HK-2 (cell line): ENCODE measurements at regions not wholly inside any gene's neighbourhood (a gene's known extent, or its start where the extent isn't known, plus 50 kb on each side); places are given as distances from the start of the nearest gene placed in this dataset.

Experiments used
- DNase-seq: peaks from one replicate; pipeline ENCODE4 v3.0.0-alpha.2; 2018; ENCODE audit not compliant: unreplicated experiment

- no peak for DNase-seq
Measured at GRCh38 chr14:83988275-83988674, 1541.7 kb upstream of the FLRT2 start.

GRCh38 chr14:83991666-83992065, 1538.3 kb upstream of the FLRT2 start:
- no peak for DNase-seq

- no peak for DNase-seq
Measured at GRCh38 chr14:83992857-83993256, 1537.1 kb upstream of the FLRT2 start.

GRCh38 chr14:83993545-83993944, 1536.4 kb upstream of the FLRT2 start:
- DNase-seq = no peak

GRCh38 chr14:83994020-83994419, 1535.9 kb upstream of the FLRT2 start:
- no peak for DNase-seq

GRCh38 chr14:84001023-84001422, 1528.9 kb upstream of the FLRT2 start:
- DNase-seq = no peak

- DNase-seq = no peak
Measured at GRCh38 chr14:84003346-84003745, 1526.6 kb upstream of the FLRT2 start.

- DNase-seq = no peak
Measured at GRCh38 chr14:84006643-84007155, 1523.2 kb upstream of the FLRT2 start.

GRCh38 chr14:84013424-84013823, 1516.5 kb upstream of the FLRT2 start:
- DNase-seq = no peak

- DNase-seq = no peak
Measured at GRCh38 chr14:84017495-84017894, 1512.4 kb upstream of the FLRT2 start.

GRCh38 chr14:84021433-84021832, 1508.5 kb upstream of the FLRT2 start:
- no peak for DNase-seq

- DNase-seq = no peak
Measured at GRCh38 chr14:84024231-84024820, 1505.6 kb upstream of the FLRT2 start.

- no peak for DNase-seq
Measured at GRCh38 chr14:84025106-84026012, 1504.6 kb upstream of the FLRT2 start.

GRCh38 chr14:84027351-84027750, 1502.6 kb upstream of the FLRT2 start:
- DNase-seq = no peak

GRCh38 chr14:84028080-84028604, 1501.8 kb upstream of the FLRT2 start:
- no peak for DNase-seq

- no peak for DNase-seq
Measured at GRCh38 chr14:84029246-84029645, 1500.7 kb upstream of the FLRT2 start.

- no peak for DNase-seq
Measured at GRCh38 chr14:84029720-84030119, 1500.2 kb upstream of the FLRT2 start.

GRCh38 chr14:84036840-84037239, 1493.1 kb upstream of the FLRT2 start:
- no peak for DNase-seq

- no peak for DNase-seq
Measured at GRCh38 chr14:84037593-84037992, 1492.4 kb upstream of the FLRT2 start.

GRCh38 chr14:84040101-84040500, 1489.8 kb upstream of the FLRT2 start:
- DNase-seq = no peak

- no peak for DNase-seq
Measured at GRCh38 chr14:84041421-84041820, 1488.5 kb upstream of the FLRT2 start.

- DNase-seq = no peak
Measured at GRCh38 chr14:84042992-84043391, 1487.0 kb upstream of the FLRT2 start.
